ENCODE measurements at regions not wholly inside any gene's neighbourhood (a gene's known extent, or its start where the extent isn't known, plus 50 kb on each side); places are given as distances from the start of the nearest gene placed in this dataset.

- no peak for TF ChIP-seq CTCF (IDR thresholded peaks at IDR 0.05)
- TF ChIP-seq EZH2 (IDR thresholded peaks at IDR 0.05; ENCODE audit: borderline replicate concordance, insufficient read depth, low read depth, low read length, poor library complexity, severe bottlenecking): no peak
Observed at GRCh38 chr7:106450716-106451115, 165.9 kb upstream of the NAMPT start.
